B cell (primary cell): ENCODE measurements at regions not wholly inside any gene's neighbourhood (a gene's known extent, or its start where the extent isn't known, plus 50 kb on each side); places are given as distances from the start of the nearest gene placed in this dataset.
"Not testable (repeated sequence)": the region's sequence is repeated elsewhere in the genome, so short reads cannot be mapped to it uniquely, and the experiment has no call there.

Experiments
- ATAC-seq: fragments of 200-7000 bp; cut with Tn5 transposase; one replicate; pipeline ENCODE4 v1.10.0; 2021; ENCODE audit warnings: low read depth, mild to moderate bottlenecking, moderate number of reproducible peaks, moderate library complexity
- CTCF ChIA-PET: fragments of 350-600 bp; sonication (Branson Sonifier 250); formaldehyde crosslinking; loops from one replicate; lab custom pipeline; 2021; ENCODE audit warnings: antibody characterized with exemption, inconsistent platforms; lab: Charles Lee
- POLR2A ChIA-PET: fragments of 350-600 bp; sonication (Branson Sonifier 250); formaldehyde crosslinking; loops from one replicate; lab custom pipeline; 2021; ENCODE audit warnings: antibody characterized with exemption; lab: Charles Lee
- DNase-seq: peaks from one replicate; pipeline ENCODE4 v3.0.0; 2013
- H2AFZ ChIP-seq: 2 replicates; pipeline ENCODE4 v1.6.1; 2012; ENCODE audit warnings: mild to moderate bottlenecking, low read depth, low read length; ENCODE audit not compliant: insufficient read depth, poor library complexity, severe bottlenecking
- H3K27ac ChIP-seq, 2 donors: 1 replicate in 1 of 2; 2 replicates in 1 of 2; pipeline ENCODE4 v1.5.1; 2012 to 2013; ENCODE audit warnings: low read length in 2 of 2, mild to moderate bottlenecking in 2 of 2, moderate library complexity in 1 of 2
- H3K27me3 ChIP-seq, 4 experiments: fragments of 200-600 bp in 1 of 4; sonication (generic) in 1 of 4; replicated peaks in 1 of 4; 1 replicate in 2 of 4; 2 replicates in 2 of 4; pipeline versions ENCODE4 v1.6.1 to v1.7.0; 2013 to 2016; ENCODE audit warnings: low read length in 3 of 4, mild to moderate bottlenecking in 2 of 4, mixed read lengths in 1 of 4, moderate library complexity in 1 of 4; ENCODE audit not compliant: insufficient read depth in 4 of 4, control insufficient read depth in 3 of 4; ENCODE audit errors: control extremely low read depth in 1 of 4
- H3K36me3 ChIP-seq, 2 experiments: replicated peaks in 1 of 2; 1 replicate in 1 of 2; 2 replicates in 1 of 2; pipeline versions ENCODE4 v1.6.1 to v1.7.1; 2013; ENCODE audit warnings: low read length in 1 of 2; ENCODE audit not compliant: insufficient read depth in 2 of 2, control insufficient read depth in 1 of 2; ENCODE audit errors: control extremely low read depth in 1 of 2, extremely low read depth in 1 of 2
- H3K4me1 ChIP-seq, 2 donors: fragments of 200-600 bp in 1 of 2; sonication (generic) in 1 of 2; 1 replicate in 1 of 2; 2 replicates in 1 of 2; pipeline versions ENCODE4 v1.5.1 to v1.6.1; 2013 to 2017; ENCODE audit warnings: low read length in 2 of 2; ENCODE audit not compliant: control insufficient read depth in 2 of 2, insufficient read depth in 2 of 2
- H3K4me2 ChIP-seq: replicated peaks from 2 replicates; pipeline ENCODE3; 2012; ENCODE audit warnings: mild to moderate bottlenecking, low read depth, low read length; ENCODE audit not compliant: poor library complexity, severe bottlenecking
- H3K4me3 ChIP-seq, 5 experiments: fragments of 200-600 bp in 1 of 5; sonication (generic) in 1 of 5; 1 replicate in 3 of 5; 2 replicates in 2 of 5; pipeline versions ENCODE4 v1.5.1 to v1.7.0; 2011 to 2016; ENCODE audit warnings: low read length in 4 of 5, mild to moderate bottlenecking in 4 of 5, low read depth in 2 of 5, control low read depth in 1 of 5, moderate library complexity in 1 of 5; ENCODE audit not compliant: insufficient read depth in 1 of 5; ENCODE audit errors: control extremely low read depth in 1 of 5, extremely low read depth in 1 of 5
- H3K79me2 ChIP-seq: fragments of 200-600 bp; sonication (generic); one replicate; pipeline ENCODE4 v1.6.0; 2016; ENCODE audit warnings: low read length; ENCODE audit not compliant: control insufficient read depth, insufficient read depth
- H3K9ac ChIP-seq: fragments of 200-600 bp; sonication (generic); 2 replicates; pipeline ENCODE4 v1.6.1; 2017; ENCODE audit warnings: mild to moderate bottlenecking, low read length, moderate library complexity
- H3K9me3 ChIP-seq, 3 donors: one replicate each; pipeline versions ENCODE4 v1.6.1 to v1.7.1; 2013; ENCODE audit warnings: low read length in 2 of 3; ENCODE audit not compliant: control insufficient read depth in 2 of 3, insufficient read depth in 1 of 3; ENCODE audit errors: control extremely low read depth in 1 of 3
- H4K20me1 ChIP-seq: 2 replicates; pipeline ENCODE4 v1.6.0; 2012; ENCODE audit warnings: mild to moderate bottlenecking, low read length; ENCODE audit not compliant: insufficient read depth, control insufficient read depth, poor library complexity, severe bottlenecking
- H3K27ac Mint-ChIP-seq: one replicate; pipeline ENCODE4 v1.8.0; 2021; ENCODE audit warnings: mixed read lengths
- H3K27me3 Mint-ChIP-seq: one replicate; pipeline ENCODE4 v1.8.0; 2021; ENCODE audit warnings: mixed read lengths
- H3K4me1 Mint-ChIP-seq: one replicate; pipeline ENCODE4 v1.8.0; 2021; ENCODE audit warnings: mixed read lengths
- H3K4me3 Mint-ChIP-seq: one replicate; pipeline ENCODE4 v1.8.0; 2021; ENCODE audit warnings: mixed read lengths
- H3K9me3 Mint-ChIP-seq: one replicate; pipeline ENCODE4 v1.8.0; 2022; ENCODE audit warnings: mixed read lengths; ENCODE audit not compliant: insufficient read depth
- EZH2 ChIP-seq: IDR thresholded peaks from 2 replicates; pipeline ENCODE4 v1.6.1; 2012; ENCODE audit warnings: borderline replicate concordance, low read depth, mild to moderate bottlenecking, moderate library complexity, low read length; ENCODE audit not compliant: insufficient read depth, poor library complexity, severe bottlenecking
- WGBS: methylation state at CpG from one replicate; pipeline ENCODE4 v1.1.5; 2013; ENCODE audit warnings: missing lambda C conversion rate; ENCODE audit not compliant: insufficient coverage; 5-methylcytosine and 5-hydroxymethylcytosine counted together
- intact Hi-C: fragments of 100-400 bp; cut with micrococcal nuclease; formaldehyde crosslinking; loops from one replicate; pipeline ENCODE4 v1.10.0; 2022
- TF ChIP-seq, protein P1 (sequence below): fragments of 200-600 bp; IDR thresholded peaks from one replicate; pipeline ENCODE4 v1.8.0; 2022; ENCODE audit warnings: antibody characterized with exemption, mild to moderate bottlenecking

DNA sequence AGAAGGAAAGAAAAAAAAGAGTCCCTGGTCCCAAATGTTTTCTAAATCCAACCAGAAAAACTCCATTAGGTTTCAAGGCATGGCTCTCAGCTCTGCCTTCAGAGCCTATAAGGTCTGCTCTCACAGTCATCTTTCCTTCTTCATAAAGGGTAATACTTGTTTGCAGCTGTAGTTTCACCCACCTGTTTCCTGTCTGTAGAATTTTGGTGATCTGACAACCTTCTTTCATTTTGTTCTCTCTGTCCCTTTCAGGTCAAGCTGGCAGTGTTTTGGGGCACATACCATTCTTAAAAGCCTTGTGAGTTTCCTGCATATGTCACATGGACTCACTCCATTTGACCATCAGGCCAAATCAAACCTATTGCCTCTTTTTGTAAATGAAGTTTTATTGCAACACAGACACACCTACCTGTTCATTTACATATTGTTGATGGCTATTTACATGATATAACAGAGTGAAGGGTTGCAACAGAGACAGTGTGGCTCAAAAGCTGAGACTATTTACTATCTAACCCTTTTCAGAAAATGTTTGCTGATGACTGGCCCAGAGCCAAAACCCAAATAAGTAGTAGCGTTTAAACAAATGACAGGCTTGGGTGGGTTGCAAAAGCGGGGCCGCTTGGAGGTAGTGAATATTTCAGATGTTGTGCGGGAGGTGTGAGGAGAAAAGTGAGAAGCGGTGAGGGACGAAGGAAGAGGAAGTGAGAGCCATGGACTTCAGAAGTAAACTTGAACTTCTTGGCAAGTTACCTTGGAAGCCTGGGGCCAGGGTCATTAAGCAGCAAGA, 292.7 kb upstream of the PROK2 start:
- Histone ChIP-seq H3K4me3 (peak overlapping the region in 1 of 5 experiments; percentile 13), H3K4me2 (peak overlapping the region; percentile 54), H3K9me3 (peaks cover 2 to 16% (median 14%) of the 10 kb centered on the region in 3 donors), H2AFZ (no peak overlapping the region), H4K20me1 (no peaks in the 10 kb centered on the region), H3K27ac (peak overlapping the region in 1 of 2 donors; percentile 13), H3K36me3 (no peaks in the 10 kb centered on the region), H3K27me3 (peaks cover 0 to 13% (median 10%) of the 10 kb centered on the region in 4 experiments), H3K9ac (peak overlapping the region; percentile 22), H3K79me2 (no peaks in the 10 kb centered on the region), H3K4me1 (peaks cover 56 to 63% of the 10 kb centered on the region in 2 donors)
- DNase-seq, result peak; percentile 59
- peak overlapping the region; percentile 48 for H3K4me3 Mint-ChIP-seq
- H3K27ac Mint-ChIP-seq, result peak overlapping the region; percentile 7
- no peak for TF ChIP-seq EZH2
- TF ChIP-seq, protein P1, sequence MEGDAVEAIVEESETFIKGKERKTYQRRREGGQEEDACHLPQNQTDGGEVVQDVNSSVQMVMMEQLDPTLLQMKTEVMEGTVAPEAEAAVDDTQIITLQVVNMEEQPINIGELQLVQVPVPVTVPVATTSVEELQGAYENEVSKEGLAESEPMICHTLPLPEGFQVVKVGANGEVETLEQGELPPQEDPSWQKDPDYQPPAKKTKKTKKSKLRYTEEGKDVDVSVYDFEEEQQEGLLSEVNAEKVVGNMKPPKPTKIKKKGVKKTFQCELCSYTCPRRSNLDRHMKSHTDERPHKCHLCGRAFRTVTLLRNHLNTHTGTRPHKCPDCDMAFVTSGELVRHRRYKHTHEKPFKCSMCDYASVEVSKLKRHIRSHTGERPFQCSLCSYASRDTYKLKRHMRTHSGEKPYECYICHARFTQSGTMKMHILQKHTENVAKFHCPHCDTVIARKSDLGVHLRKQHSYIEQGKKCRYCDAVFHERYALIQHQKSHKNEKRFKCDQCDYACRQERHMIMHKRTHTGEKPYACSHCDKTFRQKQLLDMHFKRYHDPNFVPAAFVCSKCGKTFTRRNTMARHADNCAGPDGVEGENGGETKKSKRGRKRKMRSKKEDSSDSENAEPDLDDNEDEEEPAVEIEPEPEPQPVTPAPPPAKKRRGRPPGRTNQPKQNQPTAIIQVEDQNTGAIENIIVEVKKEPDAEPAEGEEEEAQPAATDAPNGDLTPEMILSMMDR, result no peak
- POLR2A ChIA-PET, result no interaction called here
- no peak for ATAC-seq
- intact Hi-C loops, result no loop called here
- CTCF ChIA-PET, result no interaction called here
- WGBS, result 6% methylated on average over 6 of the region's 6 CpGs
- H3K27me3 Mint-ChIP-seq, result peaks cover 4% of the 10 kb centered on the region
- H3K9me3 Mint-ChIP-seq, result no peaks in the 10 kb centered on the region
- peaks cover 60% of the 10 kb centered on the region for H3K4me1 Mint-ChIP-seq

DNA sequence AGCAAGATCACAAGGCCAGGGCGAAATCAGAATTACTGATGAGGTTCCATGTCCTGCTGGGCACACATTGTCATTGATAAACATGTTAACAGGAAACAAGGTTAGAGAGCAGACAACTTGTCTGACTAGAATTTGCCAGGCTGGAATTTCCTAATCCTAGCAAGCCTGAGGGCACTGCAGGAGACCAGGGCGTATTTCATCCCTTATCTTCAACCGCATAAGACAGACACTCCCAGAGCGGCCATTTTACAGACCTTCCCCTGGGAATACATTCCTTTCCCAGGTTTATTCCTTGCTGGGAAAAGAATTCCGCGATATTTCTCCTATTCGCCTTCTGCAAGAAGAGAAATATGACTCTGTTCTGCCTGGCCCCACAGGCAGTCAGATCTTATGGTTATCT, 290.9 kb upstream of the PROK2 start:
- H3K4me3 Mint-ChIP-seq, ATAC-seq, intact Hi-C loops, H3K36me3 ChIP-seq, H3K27ac ChIP-seq, DNase-seq, H3K27ac Mint-ChIP-seq, H4K20me1 ChIP-seq, H3K79me2 ChIP-seq, H3K9me3 Mint-ChIP-seq, H3K4me2 ChIP-seq, POLR2A ChIA-PET, CTCF ChIA-PET, H3K9ac ChIP-seq, H2AFZ ChIP-seq, H3K4me3 ChIP-seq: not testable (repeated sequence)
- Mint-ChIP-seq H3K27me3 (peaks cover 11% of the 10 kb centered on the region), H3K4me1 (peaks cover 42% of the 10 kb centered on the region)
- Histone ChIP-seq H3K4me1 (peaks cover 40 to 45% of the 10 kb centered on the region in 2 donors), H3K9me3 (peaks cover 2 to 16% (median 12%) of the 10 kb centered on the region in 3 donors), H3K27me3 (peaks cover 0 to 17% (median 14%) of the 10 kb centered on the region in 4 experiments)
- WGBS, result 96% methylated on average over 6 of the region's 7 CpGs
